ENCODE measurements at regions not wholly inside any gene's neighbourhood (a gene's known extent, or its start where the extent isn't known, plus 50 kb on each side); places are given as distances from the start of the nearest gene placed in this dataset.
A peak's percentile ranks its signal among the peaks of the same experiment; 100 is the strongest.

DNA sequence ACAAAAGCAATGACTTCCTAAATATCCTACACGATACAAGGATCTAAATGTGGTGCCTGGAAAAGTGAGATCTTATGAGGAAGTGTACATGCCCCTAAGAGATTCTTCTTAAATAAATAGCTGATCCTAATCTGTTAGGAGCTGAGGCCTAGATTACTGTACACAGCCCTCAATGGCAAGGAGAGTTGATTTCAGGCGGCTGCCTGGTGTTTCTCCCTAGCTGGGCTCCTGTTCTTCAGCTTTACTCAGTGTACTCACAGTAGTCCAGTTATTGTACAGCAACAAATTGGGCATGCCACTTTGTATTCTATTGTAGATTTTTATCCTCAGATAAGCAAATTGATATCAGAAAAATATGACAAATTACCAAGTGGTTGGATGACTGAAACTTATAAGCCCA lies 358.2 kb upstream of the PDGFD start:
- no peak for DNase-seq

DNA sequence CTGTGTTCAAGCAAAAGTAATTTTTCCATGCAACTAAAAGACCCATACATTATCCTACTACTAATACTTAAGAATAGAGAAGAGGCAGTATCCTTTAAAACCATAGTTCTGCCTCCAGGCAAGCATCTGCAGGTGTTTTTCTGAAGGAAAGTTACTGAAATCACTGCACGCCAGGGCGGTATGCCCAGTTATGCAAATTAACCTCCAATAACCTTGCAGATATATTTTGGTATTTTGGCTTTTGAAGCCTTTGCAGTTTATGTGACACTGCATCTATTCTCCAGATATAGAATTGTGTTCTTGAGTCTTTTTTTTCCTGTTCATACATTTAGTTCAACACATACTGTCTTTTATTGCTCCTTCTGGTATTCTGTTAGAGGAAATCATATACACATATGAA lies 346.2 kb upstream of the PDGFD start:
- no peak for DNase-seq

DNA sequence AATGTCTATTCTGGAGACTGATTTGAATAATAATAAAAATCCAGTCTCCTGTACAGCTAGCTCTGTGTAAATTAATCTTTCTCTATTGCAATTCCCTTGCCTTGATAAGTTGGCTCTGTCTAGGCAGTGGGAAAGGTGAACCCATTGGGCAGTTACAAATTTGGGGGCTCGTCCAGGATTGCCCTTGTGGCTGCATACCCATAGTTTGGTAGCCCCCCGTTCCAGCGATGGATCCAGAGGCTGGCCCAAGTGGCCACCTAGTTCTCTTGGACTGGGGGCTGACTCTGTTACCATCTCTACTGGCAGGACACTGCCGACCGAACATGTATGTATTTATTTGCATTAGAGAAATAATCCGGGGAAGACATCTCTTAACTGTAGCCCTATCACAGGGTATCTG lies 326.2 kb upstream of the PDGFD start:
- no peak for DNase-seq

DNA sequence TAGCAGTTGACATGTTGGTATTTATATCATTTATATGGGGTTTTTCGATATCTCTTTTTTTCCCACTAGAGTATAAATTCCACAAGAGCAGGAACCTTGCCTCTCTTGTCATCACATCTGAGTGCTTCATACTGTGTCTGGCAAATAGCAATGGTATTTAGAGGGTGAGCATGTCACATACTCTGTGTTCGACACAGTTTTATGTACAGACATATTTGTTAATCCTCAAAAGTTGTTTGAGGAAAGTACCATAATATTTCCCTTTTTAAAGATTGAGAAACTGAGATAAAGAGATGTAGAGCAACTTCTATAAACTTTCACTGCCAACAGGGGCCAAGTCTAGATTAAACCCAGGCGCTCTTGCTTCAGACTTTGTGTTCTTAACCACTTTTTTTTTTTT lies 324.6 kb upstream of the PDGFD start:
- no peak for DNase-seq

DNA sequence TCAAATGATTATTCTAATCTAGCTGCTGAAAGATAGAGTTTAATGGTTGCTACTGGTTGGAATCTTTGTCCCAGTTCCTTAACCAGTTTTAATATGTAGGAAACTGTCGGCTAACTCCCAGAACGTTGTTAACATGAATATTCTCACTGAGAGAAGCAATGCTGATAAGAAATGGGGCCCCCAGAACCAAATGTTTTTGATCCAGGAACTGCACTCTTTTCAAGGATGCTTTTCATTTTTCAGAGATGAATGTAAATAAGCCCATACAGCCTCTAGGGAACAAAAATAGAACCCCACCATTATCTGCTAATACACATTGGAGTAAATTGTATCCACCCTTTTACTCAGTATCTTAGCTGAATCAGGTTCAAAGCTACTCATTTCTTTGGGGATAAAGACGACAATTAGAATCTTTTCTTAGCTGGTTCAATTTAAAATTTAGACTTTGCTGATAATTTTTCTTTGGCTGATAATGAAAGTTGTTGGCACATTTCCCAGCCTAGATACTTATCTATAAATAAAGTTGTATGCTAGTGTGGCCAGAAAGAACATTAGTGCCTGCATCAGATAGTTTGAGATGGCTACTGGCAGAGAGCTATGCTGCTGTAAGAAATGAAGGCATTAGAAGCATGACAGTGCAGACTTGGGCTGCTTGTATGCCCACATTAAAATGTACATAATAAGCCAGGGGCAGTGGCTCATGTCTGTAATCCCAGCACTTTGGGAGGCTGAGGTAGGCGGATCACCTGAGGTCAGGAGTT lies 323.3 kb upstream of the PDGFD start:
- no peak for DNase-seq

DNA sequence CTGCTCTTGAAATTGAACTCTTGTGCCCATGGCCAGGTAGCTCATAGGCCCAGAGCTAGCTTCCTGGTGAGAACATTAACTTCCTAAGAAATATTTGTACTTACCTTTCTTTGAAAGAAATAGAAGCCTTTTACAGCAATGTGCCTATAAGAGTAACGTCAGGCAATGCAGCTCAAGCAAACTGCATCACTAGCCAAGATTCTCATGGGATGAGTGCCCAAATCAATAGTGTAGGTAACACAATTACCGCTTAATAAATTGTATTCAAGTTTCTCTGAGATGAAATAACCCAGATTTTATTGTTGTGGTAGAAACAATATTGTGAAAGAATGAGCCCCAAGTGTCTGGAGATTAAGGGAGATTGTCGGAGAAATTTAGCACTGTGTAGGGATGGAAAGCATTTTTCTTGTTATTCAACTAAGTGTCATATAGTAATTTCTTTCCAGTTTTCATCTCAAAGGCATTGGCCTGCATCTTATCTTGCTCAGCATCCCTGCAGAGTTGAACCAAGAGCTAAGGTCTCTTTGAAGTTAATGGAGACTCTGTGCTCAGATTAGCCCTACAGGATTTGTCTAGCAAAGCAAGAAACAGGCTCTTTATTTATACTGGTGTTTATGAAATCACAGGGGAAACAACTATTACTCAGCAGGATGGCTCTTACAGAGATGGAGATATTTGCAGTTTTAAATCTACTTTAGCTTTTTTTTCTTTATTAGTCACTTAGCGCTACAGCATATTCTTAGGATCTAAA lies 321.0 kb upstream of the PDGFD start:
- no peak for DNase-seq

DNA sequence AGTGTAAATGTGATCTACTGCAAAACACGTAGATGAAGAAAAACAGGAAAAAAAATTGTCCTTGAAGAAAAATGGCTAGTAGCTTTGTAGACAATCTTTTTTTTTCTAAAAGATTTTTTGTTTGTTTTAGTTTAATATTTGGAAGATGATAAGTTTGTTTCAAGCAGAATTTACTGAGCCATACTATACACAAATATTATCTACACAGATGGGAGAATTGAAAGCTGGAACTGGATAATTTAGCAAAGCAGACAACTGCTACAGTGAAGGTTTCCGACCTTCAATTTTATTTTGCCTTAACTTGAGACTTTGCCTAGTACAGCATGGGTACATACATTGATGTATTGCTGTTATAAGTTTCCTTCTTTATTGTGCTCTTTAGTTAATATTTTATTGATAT lies 313.0 kb upstream of the PDGFD start:
- no peak for DNase-seq

DNA sequence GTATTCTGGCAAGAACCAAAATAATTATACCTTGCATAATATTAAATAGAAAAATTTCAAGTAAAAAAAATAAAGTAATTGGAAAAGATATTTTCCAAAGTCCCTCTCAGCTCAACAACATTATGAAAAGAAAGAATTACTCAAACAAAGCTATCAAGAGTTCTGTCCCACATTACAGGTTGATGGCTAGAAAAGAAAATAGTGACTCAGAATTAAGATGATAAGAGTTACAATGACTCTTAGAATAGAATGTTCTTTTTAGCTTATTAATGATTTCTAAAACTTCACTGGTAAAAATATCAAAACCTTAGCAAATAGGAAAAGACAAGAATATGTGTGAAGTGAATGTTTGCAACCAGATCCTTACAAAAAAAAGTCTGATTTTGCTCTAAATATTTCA lies 312.5 kb upstream of the PDGFD start:
- no peak for DNase-seq

DNA sequence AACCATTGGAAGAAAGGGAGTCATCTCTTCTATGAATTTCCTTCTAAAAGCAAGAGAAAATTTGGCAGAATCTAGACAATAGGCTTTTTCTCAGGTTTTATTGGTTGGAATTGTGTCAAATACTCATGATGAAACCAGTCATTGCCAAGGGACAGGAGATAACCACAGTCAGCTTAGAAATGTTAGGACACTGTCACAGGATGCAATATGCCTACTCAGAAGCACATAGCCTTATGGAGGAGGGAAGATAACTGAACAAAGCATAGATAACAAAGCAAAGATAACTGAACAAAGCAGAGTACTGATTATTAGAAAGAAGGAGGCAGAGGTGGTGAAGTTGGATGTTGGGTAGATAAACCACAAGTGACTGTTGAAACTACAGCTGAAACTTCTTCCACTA lies 303.5 kb upstream of the PDGFD start:
- DNase-seq: no peak

DNA sequence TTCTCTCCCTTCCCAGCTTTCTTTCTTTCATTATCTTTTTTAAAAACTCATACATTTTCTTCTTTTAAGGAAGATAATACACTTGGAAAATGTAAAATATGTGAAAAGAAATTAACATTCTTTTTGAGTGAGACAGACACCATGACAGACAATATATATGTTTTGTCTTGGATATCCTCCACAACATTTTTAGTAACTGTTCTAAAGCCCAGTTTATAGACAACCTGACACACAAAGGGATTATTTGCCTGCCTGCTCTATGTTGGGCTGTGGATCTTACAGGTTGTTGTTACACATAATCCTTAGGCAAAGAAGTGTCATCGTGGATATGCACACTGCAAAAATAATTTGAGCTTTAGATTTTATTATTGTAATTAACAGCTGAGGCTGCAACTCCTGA lies 301.4 kb upstream of the PDGFD start:
- no peak for DNase-seq

DNA sequence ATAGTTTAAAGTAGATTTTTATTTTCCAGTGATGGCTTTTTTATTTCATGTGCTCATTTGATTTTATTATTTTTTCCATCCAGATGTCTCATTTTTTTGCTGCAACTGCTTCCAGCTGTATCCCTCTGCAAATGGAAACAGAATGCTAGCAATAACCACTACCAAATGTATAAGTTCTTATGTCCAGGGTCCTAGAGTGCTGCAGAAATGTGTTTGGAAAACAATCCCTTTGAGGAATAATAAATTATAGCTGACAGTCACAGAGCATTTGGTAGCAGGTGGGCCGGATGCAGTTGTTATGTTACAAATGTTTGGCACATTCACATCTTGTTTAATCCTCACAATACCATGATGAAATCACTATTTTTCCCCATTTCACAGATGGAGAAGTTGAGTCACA lies 300.7 kb upstream of the PDGFD start:
- no peak for DNase-seq

DNA sequence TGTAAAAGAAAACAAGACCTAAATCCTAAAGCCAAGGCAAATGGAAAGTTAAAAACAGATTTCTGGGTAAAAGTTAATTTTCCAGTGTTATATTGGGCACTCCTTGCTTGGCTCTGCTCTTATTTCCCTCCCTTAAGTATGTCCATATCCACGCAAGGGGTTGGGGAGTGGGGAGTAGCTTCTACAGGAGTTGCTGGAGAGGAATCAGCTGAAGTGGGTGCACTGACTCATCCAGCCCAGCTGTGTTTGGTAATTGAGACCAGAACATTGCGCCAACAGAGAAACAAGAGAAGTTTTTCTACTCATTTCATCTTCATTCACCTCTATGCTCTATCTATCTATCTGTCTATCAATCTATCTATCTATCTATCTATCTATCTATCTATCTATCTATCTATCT lies 298.4 kb upstream of the PDGFD start:
- no peak for DNase-seq

DNA sequence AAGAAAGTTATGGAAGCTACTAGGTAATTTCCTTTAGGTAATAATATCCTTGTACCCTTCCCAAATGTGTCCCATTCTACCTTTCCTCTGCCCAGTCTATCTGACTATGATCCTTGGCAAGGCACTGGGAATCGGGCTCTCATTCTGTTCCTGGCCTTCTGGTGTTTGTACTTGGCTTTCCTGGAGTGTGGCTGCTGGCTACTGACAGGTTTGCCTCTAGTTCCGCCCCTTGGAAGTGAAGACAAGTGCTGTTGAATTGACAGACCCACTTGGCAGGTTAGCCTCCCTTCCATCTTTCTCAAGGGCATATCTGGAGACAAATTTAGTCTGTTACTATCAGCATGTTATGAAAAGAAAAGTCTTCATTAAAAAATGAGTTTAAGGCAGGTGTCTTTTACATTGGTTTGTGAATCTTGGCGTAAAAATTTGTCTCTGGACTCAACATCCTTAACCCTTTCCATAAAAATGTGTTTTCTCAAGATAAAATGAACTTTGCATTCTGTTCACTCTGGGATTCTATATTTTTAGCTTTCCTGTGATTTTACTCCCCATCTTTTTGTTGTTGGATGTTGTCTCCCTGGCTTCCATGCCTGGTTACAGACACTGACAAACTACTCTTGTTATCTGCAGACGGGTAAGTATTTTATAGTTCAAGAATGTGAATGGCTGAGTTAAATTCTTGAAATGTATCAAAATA lies 287.4 kb upstream of the PDGFD start:
- DNase-seq: no peak

DNA sequence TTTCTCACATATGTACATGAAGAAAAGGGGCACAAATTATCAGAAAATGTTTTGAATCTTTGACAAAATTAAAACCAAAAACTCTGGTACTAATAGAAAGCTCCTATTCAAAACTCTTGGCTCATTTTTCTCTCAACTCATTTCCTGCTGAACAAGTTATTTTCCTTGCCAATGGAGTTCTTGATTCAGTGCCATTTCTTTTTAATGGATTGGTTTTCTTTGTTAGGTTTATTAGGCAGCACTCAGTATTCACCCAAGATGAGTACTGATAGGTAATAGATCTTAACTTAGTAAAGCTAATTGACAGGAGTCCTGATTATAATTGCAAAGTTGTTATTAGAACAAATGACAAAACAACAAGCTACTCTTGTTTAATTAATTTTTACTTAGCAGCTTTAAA lies 279.4 kb upstream of the PDGFD start:
- peak; percentile 24 for DNase-seq

DNA sequence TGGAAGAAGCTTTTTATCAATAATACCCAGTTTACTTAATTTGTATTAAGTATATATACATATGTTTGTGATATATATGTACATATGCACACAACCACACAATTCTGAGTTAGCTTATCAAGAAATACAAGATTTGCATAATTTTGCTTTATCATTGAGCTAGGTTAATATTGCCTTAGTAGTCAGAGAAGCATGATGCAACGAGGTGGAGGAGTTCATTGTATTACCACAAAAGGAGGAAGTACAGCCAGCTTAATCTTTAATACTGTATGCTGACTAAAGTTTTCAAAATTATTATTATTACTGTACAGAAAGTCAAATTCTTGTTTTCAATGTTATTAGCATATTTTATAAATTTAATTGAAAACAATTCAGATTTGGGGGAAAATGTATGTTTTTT lies 278.4 kb upstream of the PDGFD start:
- DNase-seq: no peak

DNA sequence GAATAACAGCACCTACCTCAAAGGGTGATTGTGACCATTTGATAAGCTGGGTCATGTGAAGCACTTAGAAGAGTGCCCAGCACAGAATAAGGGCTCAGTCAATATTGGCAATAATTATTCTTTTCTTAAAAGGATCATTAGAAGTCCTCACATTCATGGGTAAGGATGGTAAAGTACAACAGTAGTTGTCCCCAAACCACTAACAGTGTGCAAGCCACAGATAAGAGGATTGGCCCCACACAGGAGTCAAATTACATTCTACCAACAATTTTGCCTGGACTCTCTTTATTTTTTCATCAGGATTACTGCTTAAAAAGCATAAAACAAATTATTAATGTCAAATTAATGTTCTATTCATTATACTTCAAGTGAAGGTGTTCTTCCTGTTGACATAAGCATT lies 271.5 kb upstream of the PDGFD start:
- DNase-seq: no peak

DNA sequence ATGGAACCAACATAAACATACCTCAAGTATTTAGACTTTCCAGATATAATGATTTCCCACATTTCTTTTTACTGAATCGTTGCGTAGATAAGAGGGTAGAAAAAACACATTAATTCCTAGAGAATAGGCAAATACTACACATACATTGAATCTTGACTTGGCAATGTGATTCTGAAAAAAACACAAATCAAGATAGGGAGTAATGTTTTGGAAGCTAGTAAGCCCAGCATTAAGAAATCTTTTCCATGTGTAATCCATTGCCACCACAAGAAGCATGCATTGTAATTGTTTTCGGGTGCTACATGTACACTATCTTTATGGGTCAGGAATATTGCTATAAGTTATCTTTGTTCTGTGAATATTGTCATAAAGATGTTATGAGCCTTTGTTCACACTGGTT lies 269.8 kb upstream of the PDGFD start:
- DNase-seq: no peak

DNA sequence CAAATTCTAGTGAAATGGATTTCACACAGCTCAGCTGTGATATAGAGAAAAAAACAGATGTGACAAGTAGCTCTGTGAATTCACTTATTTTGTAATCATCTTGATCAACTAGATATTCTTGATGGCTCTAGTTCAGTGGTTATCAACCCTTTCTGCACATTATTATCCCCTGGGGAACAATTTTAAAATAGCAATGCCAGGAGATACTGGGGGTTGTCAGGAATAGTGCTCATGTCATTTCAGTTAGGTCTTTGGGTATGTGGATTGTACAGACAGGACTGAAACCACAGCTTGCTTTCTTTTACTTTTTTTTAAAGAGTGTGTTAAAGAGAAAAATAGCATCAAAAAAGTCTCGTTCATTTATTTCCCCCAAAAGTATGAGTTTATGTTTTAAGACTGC lies 269.0 kb upstream of the PDGFD start:
- no peak for DNase-seq

DNA sequence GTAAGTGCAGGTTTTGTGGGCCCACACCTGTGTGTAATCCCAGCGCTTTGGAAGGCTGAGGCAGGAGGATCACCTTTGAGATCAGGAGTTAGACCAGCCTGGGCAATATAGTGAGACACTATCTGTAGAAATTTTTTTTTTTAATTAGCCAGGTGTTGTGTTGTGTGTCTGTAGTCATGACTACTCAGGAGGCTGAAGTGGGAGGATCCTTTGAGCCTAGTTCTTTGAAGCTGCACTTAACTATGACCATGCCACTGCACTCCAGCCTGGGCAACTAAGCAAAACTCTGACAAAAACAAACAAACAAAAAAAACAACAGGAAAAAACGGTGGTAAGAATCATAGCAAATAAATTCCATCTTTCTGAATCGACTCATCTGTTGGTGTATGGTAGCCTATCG lies 268.6 kb upstream of the PDGFD start:
- no peak for DNase-seq

DNA sequence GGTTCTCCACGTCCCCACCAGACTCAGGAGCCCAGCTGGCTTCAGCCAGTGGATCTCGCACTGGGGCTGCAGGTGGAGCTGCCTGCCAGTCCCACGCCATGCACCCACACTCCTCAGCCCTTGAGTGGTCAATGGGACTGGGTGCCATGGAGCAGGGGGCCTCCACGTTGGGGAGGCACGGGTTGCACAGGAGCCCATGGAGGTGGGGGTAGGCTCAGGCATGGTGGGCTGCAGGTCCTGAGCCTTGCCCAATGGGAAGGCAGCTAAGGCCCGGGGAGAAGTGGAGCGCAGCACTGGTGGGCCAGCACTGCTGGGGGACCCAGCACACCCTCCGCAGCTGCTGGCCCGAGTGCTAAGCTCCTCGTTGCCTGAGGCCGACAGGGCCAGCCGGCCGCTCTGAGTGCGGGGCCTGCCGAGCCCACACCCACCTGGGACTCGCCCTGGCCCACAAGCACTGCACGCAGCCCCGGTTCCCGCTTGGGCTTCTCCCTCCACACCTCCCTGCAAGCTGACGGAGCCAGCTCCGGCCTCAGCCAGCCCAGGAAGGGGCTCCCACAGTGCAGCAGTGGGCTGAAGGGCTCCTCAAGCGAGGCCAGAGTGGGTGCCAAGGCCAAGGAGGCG lies 258.5 kb upstream of the PDGFD start:
- DNase-seq: no peak

DNA sequence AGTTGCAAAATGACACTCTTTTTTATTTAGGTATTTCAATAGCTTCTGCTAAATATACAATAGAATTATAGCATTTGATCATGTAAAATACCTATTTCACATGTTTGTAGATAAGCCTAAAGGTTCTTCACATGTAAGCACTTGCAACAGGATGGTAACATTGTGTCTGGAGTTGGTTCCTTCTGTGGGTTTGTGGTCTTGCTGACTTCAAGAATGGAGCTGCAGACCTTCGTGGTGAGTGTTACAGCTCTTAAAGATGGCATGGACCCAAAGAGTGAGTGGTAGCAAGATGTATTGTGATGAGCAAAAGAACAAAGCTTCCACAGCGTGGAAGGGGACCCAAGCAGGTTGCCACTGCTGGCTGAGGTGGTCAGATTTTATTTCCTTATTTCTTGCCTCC lies 246.4 kb upstream of the PDGFD start:
- no peak for DNase-seq

DNA sequence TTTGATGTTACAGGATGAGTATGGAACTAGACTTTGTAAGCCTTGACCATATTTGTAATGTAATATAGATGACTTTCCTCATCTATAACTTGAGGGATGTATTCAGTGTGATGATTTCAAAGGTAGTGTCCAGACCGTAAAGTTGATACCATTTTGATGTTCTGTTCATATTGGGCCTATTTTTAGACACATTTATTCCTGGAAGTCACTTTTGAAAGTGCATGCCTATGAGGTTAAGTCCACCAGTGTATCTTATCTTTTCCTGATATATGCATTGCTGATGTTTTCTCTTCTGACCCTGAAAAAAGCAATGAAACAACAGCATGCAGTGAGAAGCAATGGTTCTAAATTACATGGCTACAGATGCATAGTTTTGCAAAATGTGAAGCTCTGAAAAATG lies 244.7 kb upstream of the PDGFD start:
- DNase-seq: no peak

DNA sequence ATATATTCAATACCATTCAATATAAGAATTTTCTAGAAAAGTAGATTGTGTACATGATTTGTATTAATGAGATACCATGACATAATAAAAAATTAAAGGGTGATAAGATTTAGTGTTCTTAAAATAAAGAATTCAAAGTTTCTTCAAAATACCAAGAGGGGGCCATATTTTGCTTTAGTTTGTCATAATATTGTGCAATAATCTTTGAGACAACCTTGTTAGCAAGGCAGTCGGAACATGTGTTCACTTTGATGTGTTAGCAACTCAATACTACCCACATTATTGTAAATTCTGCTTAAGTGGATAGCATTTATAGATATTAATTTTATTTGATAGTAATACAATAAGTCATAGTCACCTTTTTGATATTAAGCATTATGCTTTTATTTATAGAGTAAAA lies 241.3 kb upstream of the PDGFD start:
- DNase-seq: no peak

All from DMS153 (cell line).